Right lung (tissue), 2 donors: ENCODE measurements at regions not wholly inside any gene's neighbourhood (a gene's known extent, or its start where the extent isn't known, plus 50 kb on each side); places are given as distances from the start of the nearest gene placed in this dataset.

Experiments
- DNase-seq, 2 donors: peaks; one replicate each; pipeline ENCODE4 v3.0.0-alpha.2; 2013

DNA sequence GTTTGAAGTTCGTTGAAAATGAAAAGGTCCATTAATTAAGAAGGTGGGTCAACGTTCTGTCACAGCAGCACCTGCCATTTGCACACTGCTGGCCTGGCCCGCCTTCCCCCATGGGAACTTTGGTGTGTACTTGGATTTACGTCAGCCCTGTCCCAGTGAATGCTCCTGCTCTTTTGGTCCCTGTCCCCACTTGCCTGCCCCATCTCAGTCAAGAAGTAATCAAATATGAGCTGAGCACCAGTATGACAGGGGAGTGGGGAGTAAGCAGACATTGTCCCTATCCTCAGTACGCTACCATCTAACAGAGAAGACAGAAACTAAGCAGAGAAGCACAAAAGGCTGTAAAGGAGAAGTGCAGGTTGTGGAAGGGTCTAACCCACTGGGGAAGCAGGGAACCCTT lies 65.1 kb downstream of the SLC4A3 start:
- DNase-seq: no peak

DNA sequence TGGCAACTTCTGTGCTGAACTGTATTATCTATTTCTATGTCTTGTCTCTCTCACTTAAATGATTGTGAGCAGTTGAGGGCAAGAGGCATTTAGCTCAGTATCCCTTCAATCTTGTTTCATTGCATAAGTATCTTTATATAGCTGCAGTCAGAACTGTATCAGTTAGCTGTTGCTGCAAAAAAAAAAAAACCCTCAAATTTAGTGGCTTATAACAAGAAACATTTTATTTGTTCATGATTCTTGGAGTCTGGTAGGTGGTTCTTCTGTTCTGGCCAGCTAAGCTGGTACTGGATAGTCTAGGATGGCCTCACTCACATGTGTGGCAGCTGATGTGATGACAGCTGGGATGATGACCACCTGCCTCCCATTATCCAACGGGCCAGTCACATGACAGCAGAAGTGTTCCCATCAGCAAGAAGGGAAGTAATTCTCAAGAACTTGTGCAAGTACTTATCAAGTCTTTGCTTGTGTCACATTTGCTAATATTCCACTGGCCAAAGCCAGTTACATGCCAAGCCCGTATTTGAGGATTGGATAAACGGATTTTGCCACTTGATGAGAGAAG lies 67.8 kb downstream of the SLC4A3 start:
- no peak for DNase-seq

DNA sequence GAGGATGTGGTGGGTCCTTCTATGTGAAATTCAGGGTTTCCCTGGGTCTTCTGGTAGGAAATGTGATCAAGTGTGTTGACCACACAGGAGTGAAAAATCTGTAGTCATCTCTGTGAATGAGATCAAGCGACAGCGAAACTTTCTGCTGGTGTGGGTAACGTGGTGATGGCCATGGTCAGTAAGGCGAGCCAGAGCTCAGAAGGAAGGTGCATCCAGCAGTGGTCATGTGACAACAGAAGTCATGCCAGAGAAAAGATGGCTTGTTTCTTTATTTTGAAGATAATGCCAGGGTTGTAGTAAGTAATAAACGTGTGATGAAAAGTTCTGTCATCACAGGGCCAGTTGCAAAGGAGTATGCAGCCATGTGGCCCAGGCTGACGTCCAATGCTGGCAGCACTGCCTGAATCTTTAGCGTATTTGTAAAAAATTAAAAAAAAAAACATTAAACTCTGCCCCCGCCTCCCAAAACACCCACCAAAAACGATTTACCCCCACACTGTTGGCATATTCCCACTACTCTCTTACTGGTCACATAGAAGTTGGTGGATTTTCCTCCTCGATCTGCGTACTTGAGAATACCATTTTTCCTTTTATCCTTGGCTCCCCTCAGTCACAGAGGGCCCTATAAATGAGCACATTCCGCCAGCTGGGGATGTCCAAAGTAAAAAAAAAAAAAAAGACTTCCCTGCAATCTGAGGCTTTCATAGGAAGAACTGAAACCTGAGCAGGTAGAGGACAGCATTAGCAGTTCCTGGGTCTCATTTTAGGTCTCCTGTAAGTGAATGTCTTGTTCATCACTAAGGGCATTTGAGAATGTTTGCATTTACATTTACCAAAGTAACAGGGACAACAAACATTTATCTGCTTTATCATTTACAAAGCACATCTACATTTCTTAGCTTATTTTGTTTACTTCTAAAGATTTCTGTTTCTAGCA lies 70.6 kb downstream of the SLC4A3 start:
- DNase-seq: no peak

DNA sequence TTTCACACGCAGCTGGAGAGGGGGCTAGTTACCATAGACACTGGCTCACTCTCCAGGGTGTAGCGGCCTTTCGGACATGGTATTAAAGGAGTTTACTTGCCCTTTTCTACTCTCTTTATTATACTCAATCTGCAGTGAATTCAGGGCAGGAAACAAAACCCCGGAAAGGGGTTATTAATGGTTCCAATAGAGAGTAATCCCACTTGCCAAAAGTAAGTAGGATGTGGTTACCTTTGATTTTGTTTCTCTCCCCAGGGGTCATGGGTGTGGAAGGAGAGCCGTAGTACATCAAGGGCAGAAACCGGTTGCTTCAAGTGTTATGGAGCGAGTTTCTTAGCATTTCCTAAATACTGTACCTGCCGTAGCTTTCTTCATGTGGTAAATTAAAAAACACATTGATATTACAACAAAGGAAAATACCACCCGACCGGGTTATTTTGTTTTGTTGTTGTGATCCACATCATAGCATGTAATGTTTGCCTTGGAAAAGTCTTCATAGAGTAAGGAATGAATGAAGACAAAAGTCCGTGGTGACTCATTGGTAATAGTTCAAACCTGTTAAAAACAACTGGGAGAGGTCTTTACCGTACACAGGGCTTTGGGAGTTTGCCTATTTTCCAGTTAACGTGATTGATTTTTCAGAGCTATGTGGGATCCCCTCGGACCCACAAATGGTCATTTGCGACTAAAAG lies 71.5 kb downstream of the SLC4A3 start:
- no peak for DNase-seq

DNA sequence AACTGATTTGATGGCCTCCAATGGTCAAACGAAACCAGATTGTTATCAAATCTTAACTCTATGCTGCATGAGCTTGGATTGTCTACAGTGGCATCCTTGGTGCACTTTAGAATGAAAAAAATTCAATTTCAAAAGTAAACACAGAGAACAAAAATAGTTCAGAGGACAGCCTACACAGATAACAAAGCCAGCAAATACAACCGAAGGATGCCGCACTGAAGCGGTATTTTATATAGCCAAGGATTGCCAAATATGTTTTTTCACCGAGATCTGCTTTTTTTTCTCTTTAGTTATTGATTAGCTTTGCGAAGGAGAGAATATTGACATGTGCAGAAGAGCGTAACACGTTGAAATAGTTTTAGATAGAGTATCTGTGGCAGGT lies 72.0 kb downstream of the SLC4A3 start:
- no peak for DNase-seq

DNA sequence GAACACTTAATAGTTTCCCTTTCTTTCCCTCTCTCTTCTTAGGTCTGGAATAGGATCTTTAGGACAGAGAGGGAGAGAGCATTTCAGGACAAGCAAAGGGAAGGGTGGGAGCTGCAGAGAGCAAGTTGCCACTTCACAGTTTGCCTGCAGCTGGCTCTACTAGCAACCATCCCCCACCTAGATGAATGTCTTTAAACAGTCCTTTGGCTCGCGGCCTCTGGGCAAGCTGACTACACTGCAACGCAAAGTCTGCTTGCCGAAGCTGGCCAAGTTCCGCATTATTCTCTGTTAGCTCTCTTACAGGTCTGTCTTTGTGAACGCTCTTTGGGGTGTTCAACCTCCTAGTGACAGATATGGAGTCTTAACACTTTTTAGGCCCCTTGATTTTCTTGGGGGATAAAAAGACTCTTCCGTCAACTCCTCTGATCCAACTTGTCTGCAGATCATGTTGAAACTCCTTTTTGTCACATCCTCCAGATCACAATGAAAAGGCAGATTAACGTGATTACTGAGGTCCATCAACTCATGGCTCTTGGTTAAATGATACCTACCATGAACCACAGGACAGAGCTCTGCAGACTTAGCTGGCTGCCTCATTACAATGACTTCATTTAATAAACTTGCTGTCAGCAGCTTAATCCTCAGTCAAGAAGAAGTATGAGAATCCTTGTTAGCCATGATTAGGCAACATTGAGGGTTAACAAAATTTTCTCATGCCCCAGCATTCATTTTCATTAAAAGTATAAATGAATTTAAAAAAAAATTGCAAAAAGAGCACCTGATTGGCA lies 74.6 kb downstream of the SLC4A3 start:
- DNase-seq: no peak

DNA sequence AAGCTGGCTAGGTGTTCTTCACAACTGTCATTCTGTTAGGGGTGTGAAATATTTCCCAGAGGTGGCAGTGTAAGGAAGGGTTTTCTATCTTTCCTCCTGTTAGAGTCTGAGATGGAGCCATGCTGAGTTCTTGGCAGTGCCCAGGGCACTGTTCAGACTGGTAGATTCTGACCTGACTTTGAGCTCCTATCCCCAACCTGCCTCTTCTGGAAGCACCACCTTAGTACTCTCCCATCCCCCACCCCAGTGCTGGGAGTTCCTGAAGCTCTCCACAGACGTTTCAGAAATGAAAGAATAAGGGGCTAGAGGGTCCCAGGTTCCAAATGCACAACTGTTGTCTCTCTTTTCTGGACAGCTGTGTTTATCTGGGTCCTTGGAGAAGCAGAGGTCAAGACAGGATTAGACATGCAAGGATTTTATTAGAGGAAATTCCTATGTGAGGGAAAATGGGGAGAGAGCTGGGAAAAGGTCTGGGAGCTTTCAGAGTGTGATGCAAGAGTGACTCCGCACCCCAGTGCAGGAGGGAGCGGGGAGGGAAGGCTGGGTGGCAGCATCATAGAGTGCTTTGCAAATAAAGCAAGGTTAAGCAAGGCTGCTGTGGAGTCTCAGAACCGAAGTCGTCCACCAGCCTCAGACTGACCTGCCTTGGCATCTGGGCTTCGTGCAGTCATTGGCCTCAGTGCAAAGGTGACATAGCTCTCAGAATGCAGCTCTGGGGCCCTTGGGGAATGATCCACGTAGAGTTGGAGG lies 75.5 kb downstream of the SLC4A3 start:
- no peak for DNase-seq

DNA sequence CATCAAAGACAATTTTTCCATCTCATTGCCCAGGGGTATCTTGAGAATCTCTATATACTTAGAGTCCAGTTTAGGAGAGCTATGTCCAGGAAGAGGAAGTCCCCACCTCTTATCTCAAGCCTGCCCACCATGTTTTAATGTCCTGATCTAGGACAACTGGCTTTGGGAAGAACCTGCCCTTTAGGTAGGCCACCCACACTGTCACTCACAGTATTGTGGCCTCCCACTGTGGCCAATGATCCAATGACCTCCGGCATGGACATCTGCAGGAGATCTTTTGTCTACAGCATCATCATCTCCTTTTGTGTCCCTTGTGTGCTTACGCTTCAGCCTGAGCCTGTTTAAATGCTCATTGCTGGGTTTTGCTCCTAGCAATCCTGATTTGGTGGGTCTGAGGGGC lies 77.4 kb downstream of the SLC4A3 start:
- no peak for DNase-seq

DNA sequence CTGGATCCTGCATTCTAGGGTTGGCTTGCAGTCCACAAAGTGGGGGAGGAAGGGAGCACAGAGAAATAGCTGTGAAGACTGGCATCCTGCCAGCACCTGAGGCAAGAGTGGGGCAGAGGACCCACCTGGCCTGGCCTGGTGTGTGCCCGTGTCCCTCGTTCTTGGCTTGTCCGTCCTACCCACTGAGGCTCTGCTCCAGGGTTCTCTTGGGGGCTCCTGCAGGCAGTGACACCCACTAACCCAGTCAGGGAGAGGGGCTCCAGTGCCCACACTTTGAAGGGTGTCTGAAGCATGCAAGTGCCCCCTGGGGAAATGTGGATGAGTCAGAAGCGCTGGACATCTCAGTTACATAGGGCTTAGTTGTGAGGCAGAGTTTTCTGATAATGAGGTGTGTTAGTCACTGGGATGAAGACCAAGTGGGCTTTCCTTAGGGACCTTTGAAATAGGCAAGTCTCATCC lies 79.4 kb downstream of the SLC4A3 start:
- no peak for DNase-seq

DNA sequence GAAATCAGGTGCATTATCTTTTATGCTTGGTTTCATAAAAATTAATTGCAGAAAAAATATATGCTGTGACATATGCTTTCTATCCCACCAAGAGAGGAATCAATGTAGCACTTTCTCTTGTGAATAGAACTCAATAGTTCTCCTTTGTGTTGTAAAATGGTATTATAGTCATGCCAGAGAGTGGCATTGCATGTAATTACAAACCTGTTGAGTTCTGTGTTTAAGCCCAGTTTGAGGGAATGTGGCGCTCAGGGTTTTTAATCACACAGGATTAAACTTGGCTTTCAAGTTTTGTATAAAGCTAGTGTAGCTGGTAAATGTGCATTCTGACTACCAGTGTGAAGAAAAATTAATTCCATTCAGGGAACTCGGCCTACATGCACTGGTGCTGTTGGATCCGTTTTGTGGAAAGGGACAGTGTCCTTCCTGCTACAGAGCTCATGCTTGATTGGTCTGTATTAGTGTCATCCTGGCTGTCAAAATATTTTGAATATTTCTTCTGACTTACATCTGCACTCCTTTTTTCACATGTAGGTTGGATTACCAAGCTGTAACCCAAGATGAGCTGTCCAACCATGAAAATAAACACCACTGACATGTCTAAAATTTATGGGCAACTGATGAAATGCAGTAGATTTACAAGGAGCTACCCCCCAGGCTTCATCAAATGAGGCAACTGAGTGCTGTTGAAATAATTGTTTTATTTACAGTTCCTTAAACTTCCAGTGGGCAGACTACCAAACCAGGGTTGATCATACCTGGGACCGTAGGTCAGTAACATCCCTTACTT lies 80.3 kb downstream of the SLC4A3 start:
- DNase-seq: no peak

DNA sequence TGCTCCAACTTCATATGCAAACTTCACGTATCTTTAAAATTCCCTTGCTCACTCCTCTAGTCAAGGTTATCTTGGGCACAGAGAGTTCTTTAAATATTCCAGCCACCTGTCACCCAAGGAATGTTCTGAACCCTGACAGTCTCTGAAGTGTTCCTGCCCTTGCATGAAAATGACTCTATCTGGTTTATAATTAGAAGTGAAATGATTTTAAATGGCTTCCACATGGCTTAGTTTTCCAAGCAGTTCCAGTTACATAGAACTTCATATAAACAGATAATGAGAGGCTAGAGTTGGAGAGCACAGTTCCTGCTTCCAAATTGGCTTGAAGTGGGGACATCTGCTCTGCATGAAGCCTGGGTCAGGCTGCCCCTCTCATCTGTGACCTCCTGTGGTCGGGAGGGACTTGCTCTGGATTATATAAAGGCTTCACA lies 81.9 kb downstream of the SLC4A3 start:
- DNase-seq: no peak

DNA sequence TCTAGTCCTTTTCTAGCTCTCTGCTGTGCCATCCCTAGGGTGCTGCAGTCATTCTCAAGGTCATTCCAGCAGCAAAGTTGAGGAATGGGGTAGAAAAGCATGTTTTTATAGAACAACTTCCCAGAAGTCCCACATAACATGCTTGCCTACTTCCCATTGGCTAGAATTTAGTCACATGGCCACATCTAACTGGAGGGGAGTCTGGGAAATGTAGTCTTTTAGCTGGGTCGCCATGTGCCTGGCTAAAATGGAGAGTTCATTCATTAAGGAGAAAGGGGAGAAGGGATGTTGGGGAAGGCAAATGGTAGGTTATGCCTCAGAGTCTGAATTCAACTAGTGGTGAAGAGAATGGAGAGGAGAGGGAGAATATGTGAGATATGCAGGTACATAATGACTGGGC lies 85.7 kb downstream of the SLC4A3 start:
- DNase-seq: no peak

DNA sequence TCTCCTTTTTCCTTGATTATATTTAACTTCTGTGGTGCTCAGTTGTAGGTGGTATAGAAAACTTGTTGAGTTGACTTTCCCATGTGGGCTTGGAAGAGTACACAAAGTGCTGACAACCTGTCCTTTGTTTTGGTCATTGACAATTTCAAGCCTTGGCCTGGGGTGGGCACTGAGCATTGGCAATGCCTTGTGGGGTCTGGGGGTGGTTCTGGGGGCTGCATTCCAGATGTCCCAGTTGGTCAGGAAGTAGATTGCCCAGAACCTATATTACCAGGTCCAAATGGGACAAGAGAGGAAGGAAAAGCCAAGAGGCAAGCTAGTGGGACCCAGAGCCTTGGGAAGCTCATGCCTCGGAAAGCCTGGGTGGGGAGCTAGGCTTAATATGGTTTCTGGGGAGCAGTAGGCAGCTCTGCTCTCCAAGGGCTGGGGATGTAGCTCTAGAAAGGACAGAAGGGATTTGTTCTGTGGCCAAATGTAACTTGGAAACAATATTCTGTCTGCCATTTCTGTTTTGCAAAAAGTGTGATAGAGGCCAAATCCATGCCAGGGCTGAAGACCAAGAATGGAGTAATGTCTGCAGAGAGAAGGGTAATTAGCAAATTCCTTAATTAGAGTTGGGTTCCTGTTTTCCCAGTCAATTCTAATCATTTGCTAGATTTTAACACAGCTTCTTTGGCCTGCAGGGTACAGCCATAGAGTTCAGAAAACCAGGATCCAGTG lies 87.4 kb downstream of the SLC4A3 start:
- no peak for DNase-seq

DNA sequence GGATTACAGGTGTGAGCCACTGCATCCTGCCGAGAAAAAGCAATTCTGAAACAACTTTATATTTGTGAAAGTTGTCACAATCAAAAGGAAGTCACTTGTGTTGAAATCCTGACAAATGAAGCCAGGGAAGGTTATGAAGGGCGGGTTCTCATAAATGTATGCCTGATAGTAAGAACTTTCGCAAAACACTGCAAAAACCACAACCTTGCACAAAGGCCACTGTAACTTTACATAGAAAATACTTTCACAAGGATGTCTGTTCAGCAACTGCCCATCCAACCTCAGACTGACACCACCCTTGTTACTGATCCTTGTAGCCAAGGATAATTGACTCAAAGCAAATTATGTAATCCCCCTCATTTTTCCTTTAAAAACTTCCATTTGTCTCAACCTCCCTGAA lies 90.6 kb downstream of the SLC4A3 start:
- no peak for DNase-seq

DNA sequence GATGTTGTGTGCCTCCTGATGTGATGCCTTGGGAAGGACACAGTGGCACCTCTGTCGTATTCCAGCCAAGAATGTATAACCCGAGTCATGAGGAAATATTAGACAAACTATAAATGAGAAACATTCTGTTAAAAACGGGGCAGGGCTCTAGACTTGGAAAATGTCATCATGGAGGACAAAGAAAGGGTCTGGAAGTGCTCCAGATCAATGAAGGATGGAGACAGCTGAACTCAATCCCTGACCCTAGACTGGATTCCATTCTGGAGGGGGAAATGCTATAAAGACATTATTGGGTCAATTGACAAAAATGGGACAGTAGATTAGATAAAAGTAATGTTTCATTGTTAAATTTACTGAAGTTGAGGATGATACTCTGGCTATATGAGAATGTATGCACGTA lies 92.1 kb downstream of the SLC4A3 start:
- DNase-seq: no peak

DNA sequence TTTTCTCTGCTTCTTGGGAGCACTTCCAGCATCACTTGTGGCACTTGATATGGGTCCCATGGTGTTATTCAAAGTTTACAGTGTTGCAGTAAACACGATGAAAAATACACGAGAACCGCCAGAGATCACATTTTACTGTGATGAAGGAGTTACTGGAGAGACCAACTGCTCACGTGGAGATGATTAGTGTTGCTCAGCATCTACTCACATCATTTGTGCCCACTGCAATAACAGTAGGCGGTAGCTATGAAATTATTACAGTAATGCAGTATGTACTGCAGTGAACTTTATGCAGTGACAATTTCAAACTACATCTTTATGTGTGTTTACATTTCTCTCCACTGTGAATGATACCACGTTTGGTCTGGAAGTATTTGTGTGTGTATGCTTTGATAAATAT lies 93.5 kb downstream of the SLC4A3 start:
- no peak for DNase-seq

DNA sequence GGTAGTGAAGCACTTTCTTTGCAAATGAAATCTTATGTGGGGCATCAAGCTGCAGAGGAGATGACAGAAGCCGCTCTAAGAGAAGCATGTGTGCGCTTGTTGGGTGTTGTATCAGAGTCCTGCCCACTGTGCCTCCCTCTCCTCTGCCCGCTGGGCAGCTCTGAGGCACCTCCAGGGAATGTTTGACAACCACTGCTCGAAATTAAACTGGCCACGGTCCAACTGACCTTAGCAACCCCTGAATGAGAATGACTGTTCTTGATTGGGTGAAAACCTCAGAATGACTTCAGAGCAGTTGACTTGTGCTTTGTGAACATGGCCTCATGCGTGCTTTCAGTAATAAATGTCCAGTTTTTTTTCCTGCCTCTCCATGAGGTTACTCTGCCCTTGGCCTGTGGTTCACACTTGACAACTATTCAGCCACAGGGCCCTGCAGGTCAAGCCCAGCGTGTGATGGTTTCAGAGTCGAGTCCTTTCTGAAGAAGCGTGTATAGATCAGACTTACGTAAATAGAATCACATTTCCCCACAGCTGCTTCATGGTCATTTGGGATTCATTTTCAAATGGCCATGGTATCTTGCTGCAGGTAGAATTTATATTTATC lies 94.9 kb downstream of the SLC4A3 start:
- no peak for DNase-seq

DNA sequence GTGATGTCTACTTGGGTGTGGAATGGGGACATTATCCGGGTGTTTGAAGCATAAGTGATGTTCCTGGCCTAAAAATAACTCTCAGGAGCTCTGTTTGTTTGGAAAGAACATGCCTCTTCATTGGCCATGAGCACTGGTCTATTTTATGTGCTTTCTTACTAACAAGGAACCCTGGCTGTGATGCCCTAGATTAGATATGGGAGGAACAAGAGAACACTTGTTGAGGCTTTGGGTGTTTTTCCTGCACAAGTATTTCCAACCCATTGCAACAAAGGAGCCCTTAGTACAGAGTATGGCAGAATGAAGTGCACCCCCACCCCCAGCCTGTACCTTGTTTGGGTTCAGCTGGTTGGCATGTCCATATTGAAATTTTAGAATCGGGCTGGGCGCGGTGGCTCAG lies 95.9 kb downstream of the SLC4A3 start:
- no peak for DNase-seq

DNA sequence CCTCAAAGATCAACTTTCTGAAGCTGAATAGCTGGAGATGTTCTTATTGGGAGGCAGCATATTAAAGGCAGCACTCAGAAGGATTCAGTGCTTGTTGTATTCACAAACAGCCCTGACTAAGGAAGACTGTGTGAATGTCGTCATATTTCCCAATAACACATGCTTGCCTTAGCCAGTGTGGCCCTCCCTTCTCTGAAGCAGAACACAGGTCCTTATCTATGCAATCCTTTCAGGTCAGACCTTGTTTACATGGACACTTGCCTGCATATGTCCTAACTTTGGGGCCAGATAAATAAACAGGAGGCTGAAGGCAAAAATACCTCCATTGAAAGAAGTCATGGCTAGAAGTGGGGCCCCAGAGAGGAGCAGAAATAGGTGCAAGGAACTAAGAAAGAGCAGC lies 97.2 kb downstream of the SLC4A3 start:
- no peak for DNase-seq
